AG09319 (cell line): ENCODE measurements at regions not wholly inside any gene's neighbourhood (a gene's known extent, or its start where the extent isn't known, plus 50 kb on each side); places are given as distances from the start of the nearest gene placed in this dataset.

Experiments
- DNase-seq: peaks from one replicate; pipeline ENCODE4 v3.0.0-alpha.2; 2010; ENCODE audit warnings: low read depth; ENCODE audit errors: extremely low read depth
- CTCF ChIP-seq: IDR thresholded peaks from 2 replicates; pipeline ENCODE4 v1.5.1; 2011; ENCODE audit warnings: low read depth, mild to moderate bottlenecking, inconsistent platforms, low read length, moderate library complexity

GRCh38 chr6:19301980-19302379 is 535.2 kb upstream of the ID4 start:
- no peak for DNase-seq
- TF ChIP-seq CTCF = no peak

- no peak for TF ChIP-seq CTCF
- no peak for DNase-seq
Observed at GRCh38 chr6:19303383-19303782, 533.8 kb upstream of the ID4 start.

- no peak for TF ChIP-seq CTCF
- no peak for DNase-seq
Observed at GRCh38 chr6:19309661-19310060, 527.5 kb upstream of the ID4 start.

GRCh38 chr6:19311786-19312185 is 525.4 kb upstream of the ID4 start:
- TF ChIP-seq CTCF = no peak
- no peak for DNase-seq

GRCh38 chr6:19312241-19312978 is 524.8 kb upstream of the ID4 start:
- DNase-seq = no peak

GRCh38 chr6:19317431-19317986 is 519.7 kb upstream of the ID4 start:
- TF ChIP-seq CTCF = no peak
- DNase-seq = no peak

More at GRCh38 chr6:19312241-19312978, 524.8 kb upstream of the ID4 start:
- no peak for TF ChIP-seq CTCF

- no peak for TF ChIP-seq CTCF
Observed at GRCh38 chr6:19319005-19319404, 518.2 kb upstream of the ID4 start.

More at GRCh38 chr6:19319005-19319404, 518.2 kb upstream of the ID4 start:
- no peak for DNase-seq
